GM21717 (cell line): ENCODE measurements at regions not wholly inside any gene's neighbourhood (a gene's known extent, or its start where the extent isn't known, plus 50 kb on each side); places are given as distances from the start of the nearest gene placed in this dataset.

ENCODE experiments used
- ATAC-seq: cut with Tn5 transposase; IDR thresholded peaks from one replicate; pipeline ENCODE4 v1.9.1; 2021; ENCODE audit warnings: mild to moderate bottlenecking, moderate library complexity; ENCODE audit not compliant: unreplicated experiment

DNA sequence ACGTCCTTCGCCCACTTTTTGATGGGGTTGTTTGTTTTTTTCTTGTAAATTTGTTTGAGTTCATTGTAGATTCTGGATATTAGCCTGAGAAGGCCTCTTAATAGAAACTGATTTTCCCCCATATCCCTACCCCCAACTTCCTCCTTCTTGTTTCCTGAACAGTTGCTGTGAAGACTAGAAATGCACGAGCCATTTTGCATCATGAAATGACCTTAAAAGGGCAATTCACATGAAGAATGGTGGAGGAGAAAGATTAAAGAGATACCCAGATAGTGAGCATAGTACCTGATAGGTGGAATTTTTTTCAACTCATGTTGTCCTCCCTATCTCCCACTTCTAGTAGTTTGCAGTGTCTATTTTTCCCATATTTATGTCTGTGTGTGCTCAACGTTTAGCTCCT is 55.2 kb upstream of the KCNH8 start:
- ATAC-seq: no peak

DNA sequence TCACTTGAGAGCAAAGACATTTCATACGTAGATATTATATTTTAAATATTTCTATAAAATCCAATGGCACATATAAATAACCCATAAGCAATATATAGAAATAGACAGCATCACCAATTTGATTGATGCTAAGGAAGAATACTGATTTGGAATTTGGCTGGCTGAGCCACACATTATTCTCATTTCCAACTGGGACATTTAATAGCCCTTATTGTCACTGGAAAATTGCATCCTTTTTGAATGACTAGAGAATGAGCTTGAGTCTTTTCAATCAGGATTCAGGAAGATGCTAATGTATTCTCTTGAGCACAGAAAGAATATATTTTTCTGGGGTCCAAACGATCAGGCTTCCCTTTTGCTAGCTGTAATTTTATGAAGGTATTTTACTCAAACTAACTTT is 70.9 kb upstream of the KCNH8 start:
- ATAC-seq: no peak

DNA sequence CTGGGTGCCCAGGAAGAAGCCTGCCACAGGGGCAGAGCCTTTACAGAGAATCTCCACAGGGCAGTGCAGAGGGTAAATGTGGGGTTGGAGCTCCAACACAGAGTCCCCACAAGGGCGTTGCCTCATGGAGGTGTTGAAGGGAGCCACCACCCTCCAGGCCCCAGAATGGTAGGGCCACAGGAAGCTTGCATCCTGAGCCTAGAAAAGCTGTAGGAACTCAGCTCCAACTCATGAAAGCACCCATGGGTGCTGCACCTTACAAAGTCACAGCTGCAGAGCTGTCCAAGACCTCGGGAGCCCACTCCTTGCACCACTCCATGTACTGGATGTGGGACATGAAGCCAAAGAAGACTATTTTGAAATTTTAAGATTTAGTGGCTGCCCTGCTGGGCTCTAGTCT is 73.3 kb upstream of the KCNH8 start:
- no peak for ATAC-seq

DNA sequence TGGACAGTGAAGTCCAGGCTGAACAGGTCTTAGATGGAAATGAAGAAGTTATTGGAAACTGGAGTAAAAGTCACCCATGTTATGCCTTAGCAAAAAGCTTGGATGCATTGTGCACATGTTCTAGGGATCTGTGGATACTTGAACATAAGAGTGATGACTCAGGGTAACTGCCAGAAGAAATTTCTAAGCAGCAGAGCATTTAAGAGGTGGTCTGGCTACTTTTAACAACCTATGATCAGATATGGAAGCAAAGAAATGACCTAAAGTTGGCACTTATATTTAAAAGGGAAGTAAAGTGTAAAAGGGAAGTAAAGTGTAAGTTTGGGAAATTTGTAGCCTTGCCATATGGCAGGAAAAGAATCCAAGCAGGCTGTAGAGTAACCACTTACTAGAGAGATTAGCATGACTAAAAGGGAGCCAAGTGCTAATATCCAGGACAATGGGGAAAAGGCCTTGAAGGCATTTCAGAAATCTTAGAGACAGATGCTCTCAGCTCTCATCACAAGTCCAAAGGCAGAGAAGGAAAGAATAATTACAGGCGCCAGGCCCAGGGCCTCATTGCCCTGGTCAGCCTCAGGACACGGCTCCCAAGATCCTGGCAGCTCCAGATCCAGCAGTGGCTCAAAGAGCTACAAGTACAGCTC is 73.9 kb upstream of the KCNH8 start:
- no peak for ATAC-seq

DNA sequence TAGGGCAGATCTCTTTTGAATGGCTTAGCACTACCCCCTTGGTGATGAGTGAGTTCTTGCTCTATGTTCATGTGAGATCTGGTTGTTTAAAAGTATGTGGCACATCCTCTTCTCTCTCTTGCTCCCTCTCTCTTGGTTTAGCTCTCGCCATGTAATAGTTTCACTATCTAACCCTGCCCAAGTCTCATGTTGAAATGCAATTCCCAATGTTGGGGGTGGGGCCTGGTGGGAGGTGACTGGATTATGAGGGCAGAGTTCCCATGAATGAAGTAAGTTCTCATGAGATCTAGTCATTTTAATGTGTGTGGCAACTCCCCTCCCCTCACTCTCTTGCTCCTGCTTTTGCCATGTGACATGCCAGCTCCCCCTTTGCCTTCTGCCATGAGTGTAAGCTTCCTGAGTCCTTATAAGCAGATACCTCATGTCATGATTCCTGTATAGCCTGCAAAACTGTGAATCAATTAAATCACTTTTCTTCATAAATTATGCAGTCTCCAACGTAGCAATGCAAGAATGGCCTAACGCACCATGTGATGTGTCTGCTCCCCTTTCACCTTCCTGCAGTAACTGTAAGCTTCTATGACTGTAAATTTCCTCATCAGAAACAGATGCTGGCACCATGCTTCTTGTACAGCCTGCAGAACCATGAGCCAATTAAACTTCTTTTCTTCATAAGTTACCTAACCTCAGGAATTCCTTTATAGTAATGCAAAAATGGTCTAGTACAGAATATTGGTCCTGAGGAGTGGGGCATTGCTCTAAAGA is 74.8 kb upstream of the KCNH8 start:
- ATAC-seq: no peak

DNA sequence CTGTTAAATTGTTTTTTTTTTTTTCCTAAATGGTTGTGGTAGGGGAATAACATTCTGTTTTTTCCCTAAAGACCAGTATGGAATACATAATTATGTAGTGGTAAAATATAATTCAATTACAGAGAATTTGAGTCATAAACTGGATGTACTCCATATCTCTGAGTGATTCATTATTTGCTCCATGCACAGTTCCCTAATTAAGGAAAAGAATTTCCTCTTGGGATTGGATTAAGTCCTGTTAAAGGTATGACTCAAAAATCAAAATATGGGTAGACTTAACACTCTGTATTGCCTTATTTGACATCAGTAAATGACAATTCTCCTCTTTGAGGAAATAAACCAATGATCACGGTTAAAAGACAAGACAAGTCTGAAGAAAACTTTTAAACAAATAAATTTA is 78.0 kb upstream of the KCNH8 start:
- ATAC-seq: no peak

DNA sequence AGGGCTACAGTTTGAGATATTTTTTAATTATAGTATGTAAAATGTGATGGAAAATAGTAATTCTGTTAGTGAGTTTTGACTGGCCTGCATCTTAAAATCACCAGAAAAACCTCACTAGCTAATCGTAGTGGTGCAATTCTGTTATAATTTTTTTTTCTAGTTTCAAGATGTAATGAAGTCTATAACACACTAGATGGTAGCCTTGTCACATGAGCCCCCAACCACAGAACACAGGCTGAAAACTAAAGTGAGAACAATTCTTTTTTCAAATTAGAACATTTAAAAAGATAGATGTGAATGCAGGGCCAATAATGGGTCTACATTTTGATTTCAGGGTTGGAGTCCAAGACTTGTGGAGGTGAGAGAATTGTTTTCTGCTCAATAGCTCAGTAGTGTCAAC is 83.3 kb upstream of the KCNH8 start:
- ATAC-seq: no peak

DNA sequence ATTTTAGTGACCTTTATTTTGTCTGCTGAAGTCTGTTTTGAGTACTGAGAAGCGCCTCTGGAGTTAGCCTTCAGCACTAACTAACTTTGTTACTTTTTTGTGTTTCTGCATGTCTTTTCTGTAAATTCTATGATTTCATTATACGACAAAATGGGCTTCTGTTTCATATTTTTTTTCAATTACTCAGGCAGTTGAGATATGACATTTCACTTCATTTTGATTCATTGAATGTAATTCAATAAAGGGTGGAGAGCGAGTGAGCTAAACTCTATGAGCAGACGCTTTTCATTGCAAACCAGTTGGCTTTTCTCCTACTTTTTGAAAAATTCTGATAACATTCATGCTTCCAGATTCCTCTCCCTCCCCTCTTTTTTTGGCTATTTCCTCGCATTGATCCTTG is 84.4 kb upstream of the KCNH8 start:
- ATAC-seq: no peak

DNA sequence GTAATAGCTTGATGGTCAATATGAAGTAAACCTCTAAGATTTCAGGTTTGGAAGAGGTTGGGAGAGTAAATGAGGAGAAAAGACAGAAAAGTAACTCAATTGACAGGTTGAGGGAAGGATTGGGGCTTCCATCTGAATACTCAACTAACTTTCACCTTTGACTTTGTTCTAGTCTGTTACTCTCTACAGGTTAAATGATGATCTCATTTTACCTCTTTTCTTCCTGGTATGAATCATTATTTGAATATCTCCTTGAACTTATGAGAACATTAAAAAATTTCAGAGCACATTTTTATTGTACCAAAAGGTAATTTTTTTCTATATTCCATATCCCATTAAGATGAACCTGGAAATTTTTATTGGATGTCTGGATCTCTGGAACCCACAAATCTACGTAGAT is 87.9 kb upstream of the KCNH8 start:
- no peak for ATAC-seq

DNA sequence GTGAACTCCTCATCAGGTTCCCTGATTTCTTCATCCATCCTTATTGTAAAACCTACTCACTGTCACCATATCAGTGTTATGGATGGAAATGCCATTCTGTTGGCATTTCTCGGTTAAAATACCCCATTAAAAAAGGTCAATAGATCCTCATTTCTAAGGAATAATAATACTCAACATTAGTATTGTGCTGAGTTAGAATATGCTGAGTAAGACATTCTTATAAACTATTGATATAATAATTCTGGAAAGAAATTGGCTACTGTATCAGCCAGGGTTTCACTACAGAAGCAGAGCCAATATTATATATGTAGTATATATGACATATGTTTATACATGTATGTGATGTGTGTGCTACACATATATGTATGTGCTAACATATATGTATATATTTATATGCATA is 95.4 kb upstream of the KCNH8 start:
- no peak for ATAC-seq

DNA sequence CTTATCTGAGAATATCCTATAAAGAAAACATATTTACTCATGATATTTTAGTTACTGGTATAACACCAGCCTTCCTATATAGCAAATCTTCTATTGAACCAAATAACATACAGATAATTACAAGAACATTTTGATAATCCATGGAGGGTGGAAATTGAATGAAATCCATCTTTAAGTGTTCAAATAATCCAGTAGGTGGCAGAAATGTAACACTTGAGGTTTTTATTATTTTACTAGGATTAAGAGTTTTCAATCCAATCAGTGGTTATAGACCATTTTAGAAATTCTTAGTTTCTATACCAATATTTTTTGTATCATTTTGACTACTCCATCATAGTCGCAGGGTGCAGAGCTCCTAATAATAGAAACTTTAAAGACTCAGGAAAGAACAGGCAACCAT is 101.9 kb upstream of the KCNH8 start:
- ATAC-seq: no peak

DNA sequence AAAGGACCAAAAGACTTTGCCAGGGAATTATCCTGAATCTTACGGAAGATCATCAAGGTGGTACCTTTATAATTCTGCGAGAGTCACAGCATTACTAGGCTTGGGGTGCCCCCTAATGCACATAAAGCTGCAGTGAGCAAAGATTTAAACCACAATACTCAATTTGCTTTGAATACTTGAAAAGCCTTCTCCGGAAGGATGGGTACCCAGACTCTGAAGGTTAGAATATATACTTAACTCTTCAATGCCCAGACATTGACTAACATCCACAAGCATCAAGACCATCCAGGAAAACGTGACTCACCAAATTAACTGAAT is 117.8 kb upstream of the KCNH8 start:
- ATAC-seq: no peak

DNA sequence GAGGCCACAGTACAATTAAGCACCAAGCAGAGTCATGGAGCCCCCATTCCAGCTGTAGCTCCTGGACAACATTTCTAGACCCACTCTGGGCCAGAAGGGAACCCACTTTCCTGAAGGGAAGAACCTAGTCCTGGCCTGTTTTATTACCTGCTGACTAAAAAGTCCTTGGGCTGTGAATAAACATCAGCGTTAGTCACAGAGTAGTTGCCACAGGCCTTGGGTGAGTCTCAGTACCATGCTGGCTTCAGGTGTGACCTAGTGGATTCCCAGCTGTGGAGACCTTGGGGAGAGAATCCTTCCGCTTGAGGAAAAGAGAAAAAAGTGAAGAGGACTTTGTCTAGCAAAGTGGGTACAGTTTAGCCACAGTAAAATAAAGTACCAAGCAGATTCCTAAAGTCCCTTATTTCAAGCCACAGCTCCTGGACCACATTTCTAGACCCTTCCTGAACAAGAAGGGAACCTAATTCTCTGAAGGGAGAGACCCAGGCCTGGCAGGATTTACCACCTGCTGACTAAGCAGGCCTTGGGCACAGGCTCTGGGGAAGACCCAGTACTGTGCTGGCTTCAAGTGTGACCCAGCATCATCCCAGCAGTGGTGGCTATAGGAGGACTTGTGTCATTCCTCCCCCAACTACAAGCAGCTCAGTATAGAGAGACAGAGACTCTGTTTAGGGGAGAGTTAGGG is 118.3 kb upstream of the KCNH8 start:
- no peak for ATAC-seq

DNA sequence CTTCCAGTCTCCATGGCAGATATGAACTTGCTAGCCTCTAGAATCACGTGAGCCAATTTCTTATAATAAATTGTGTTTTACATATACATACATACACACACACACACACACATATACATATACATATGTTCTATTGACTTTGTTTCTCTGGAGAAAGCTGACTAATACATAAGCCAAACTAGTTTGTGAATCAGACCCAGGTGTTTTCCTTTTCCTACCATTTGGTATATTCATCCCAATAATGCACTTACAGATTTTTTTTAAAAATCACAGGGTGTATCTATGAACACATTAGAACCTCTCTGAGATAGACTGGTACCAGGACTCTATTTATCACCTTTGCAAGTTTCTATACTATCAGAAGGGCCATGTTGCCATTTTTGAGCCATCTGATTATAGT is 122.9 kb upstream of the KCNH8 start:
- no peak for ATAC-seq

DNA sequence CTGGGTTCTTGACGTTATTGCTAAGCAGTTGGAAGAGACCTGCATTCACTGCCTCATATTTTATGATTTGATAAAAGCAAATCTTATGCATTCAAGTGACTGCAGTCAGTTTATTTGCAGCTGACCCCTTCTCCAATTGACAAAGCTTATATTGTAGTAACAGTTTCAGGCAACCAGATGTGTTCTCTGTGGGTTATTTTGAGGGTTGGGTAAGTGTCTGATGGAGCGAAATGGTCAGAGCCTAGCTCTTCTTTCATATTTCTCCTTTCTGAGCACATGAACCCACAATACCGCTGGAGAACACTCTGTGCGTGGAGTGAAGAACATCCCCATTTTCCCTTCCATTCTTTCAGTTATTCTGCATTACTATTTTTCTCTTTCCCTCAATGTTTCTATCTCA is 125.8 kb upstream of the KCNH8 start:
- ATAC-seq: no peak

DNA sequence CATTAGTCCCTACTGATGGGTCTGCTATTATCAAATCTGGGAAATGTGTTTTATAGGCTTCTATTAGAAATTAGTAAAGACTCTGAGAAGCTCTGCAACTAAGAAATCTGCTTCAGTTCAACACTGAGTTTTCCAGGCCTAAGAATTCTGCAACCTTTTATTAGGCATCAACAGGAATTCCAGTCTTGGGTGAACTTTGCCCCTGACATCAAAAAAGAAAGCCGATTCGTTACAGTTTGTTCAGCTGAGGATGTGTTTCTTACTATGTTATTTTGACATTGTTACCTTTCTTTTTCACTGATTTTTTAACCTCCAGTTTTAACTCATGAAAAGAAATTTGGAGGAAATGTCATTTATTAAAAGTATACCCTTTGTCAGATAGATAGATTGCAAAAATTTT is 131.5 kb upstream of the KCNH8 start:
- ATAC-seq: no peak

DNA sequence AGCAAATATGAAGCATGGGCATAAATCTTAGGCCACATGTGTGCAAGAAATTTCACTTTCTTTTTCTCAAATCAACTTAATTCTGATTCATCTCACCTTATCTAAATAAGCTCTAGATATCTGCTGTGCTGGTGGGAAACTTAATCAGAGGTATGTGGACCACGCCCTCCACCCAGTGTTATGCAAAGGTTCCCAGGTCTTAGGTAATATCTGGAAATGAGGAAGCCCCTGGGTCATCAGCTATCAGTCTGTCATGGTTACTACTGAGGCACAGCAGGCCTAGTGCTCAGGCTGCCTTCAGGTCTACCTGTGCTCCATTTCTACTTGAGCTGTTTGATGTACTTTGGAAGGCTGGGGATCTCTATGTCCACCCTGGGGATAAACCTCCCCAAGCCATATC is 134.4 kb upstream of the KCNH8 start:
- ATAC-seq: no peak

DNA sequence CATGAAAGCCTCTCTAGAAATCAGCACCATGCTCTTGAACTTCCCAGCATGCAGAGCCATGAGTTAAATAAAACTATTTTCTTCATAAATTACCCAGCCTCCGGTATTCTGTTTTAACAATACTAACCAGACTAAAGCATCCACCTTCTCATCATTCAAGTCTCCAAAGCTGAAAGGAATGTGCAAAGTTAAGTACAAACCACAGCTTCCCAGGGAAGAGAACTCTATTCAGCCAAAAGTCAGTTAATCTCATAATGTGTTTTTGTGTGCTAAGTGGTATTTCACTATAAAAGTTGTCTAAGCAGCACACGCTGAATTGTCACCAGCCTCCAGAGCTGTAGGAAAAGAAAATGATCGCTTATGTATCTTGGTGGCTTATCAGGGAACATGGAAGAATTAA is 135.5 kb upstream of the KCNH8 start:
- no peak for ATAC-seq

DNA sequence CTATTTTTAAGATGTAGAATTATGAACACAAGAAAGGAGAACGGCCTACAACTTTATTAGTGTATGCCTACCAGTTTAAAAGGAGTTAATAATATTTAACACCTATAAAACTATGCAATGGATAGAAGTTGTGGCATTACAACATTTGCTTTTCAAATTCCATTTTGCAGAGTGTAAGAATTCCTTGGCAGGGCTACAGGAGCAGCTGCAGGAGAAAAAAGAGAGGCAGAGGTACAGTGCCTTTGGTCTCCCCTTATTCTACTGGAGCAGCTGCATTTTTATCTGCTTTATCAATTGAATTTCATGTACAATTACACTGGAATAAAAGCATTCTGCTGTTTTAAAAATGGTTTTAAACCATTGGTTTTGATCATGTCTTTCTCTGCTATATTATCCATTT is 145.7 kb upstream of the KCNH8 start:
- ATAC-seq: no peak

DNA sequence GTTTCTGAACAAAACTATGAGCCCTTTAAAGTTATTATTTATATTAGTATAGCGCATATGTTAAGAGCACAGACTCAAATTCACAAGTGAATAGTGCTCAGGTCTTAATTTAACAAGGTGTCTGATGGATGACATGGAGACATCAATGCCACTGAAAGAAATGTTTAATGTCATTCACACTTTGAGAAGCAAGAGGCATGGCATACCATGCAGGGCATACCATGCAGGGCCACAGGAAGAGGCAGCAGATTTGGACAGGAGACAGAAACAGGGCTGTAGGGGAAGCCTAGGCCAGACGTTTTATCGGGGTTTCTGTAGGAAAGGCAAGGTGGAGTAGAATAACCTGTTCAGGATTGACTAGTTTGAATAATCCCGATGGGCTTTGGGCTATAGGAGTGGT is 150.2 kb upstream of the KCNH8 start:
- ATAC-seq: no peak

DNA sequence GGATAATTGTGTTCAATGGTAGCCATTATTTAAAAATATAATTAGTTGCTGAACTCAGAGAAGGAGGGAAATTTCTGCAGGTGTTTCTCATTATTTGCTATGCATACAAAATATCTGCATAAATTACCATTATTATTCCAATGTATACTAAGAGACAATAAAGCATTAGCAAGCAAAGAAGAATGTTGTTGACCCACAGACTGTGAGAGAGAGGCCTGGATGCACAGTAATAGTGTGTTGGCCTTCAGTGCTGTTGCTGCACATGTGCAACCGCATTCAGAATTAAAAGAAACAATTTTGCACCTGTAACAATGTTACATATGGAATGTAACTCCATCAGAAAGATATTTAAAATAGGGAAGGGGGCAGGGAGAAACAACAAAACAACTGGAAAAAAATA is 155.6 kb upstream of the KCNH8 start:
- no peak for ATAC-seq

DNA sequence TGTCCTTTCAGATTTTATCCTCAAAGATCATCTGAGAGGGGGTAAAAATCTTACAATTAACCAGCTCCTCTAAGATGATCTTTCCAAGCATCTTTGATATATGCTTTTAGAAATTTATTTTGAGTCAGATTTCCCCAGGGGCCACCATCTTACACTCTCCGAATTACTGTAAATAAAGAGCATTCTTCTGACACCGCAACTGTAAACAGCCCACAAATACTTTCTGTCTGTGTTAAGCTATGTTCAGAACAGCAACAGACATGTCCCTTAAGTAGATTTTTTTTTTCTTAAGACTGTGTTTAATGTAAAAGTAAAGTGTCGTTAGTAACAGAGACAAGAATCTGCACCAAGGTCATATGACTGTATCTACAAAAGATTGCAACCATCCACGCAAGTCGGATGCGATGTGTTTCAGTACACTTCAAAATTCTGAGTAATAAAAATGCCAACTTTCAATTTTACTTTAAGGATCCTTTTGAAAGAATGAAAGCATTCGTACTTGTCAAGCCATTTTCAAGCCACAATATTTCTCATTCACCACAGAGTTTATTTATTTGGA is 159.0 kb upstream of the KCNH8 start:
- ATAC-seq: no peak
